AML-193 (cell line): ENCODE measurements at regions not wholly inside any gene's neighbourhood (a gene's known extent, or its start where the extent isn't known, plus 50 kb on each side); places are given as distances from the start of the nearest gene placed in this dataset.
"Not testable (repeated sequence)": the region's sequence is repeated elsewhere in the genome, so short reads cannot be mapped to it uniquely, and the experiment has no call there.

ENCODE experiments used
- DNase-seq, 2 experiments: peaks; one replicate each; lab custom pipeline; 2025; lab: John Stamatoyannopoulos, UW

DNA sequence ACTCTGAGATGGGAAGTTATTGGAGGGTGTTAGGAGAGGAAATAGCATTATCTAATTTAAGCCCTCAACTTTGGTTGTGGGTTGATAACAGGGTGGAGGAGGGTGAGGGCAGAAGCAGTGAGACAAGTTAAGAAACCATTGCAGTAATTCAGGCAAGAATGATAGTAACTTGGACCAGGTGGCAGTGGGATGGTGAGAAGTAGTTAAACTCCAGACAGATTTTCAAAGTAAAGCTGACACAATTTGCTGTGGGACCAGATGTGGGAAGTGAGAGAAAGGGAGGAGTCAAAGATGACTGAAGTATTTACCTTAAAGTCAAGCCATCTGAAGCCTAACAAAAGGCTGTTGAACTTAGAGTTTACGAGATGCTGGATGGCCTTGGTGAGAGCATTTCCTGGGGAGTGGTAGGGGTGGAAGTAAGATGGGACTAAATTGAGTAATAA lies 163.2 kb upstream of the KLF7 start:
- no peak for DNase-seq

DNA sequence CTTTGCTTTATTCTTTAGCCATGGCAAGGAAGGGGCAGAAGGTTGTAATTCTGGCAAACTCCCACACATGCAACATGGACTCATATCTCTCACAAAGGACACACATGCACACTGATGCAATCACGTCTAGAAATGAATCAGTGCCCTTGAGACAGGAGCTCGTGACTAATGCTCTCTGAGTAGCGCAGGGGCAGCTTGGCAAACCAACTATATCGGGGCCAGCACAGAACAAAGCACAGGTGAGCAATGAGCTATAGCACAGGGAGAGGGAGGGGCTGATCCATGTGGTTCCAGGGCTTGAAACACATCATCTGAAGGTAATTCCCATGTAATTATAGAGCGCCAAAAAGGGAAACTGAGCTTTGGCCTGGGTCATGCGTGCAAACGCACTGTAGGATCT lies 165.2 kb upstream of the KLF7 start:
- DNase-seq: no peak

DNA sequence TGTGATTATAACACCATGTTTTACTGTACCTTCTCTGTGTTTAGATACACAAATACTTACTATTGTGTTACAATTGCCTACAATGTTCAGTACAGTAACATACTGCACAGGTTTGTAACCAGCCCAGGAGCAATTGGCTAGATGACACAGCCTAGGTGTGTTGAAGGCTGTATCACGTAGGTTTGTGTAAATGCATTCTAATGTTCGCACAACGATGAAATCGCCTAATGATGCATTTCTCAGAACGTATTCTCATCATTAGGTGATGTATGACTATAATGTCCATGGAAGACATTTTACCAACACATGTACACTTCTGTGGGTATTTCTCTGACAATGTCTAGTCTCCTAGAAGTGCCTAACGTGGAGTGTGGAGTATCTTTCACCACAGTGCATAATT lies 165.9 kb upstream of the KLF7 start:
- DNase-seq: no peak

DNA sequence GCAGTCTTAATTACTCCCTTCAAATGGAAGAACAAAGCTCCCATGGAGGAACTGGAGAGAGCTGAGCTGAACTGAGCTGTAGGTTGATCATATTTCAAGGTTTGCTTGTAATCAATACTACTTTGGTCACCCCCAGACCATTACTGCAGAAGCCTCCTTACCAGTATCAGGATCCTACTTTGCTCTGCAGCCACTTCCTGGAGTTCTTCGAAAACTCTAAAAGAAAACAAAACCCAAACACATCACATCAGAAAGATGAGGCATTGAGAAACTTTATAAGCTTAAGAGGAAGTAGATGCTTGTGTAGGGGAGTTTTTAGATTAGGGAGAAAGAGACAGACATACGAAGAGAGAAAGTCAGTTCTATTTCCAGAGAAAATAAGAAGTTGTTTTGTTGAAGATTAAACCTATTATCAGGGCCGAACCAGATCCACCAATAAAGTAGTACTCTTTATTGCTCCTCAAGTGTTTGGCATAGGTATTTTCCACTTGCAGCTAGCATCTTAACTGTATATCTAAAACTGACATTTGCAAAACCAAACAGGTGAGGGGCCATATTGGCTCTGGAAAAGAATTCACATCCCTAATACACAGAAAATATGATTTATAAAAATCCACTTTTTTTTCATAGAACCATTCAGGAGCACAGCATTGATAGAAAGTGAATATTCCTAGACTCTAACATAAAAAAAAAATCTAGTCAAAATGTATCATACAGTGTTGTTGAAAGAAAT lies 166.9 kb upstream of the KLF7 start:
- DNase-seq: peak; percentile 39 to 62

DNA sequence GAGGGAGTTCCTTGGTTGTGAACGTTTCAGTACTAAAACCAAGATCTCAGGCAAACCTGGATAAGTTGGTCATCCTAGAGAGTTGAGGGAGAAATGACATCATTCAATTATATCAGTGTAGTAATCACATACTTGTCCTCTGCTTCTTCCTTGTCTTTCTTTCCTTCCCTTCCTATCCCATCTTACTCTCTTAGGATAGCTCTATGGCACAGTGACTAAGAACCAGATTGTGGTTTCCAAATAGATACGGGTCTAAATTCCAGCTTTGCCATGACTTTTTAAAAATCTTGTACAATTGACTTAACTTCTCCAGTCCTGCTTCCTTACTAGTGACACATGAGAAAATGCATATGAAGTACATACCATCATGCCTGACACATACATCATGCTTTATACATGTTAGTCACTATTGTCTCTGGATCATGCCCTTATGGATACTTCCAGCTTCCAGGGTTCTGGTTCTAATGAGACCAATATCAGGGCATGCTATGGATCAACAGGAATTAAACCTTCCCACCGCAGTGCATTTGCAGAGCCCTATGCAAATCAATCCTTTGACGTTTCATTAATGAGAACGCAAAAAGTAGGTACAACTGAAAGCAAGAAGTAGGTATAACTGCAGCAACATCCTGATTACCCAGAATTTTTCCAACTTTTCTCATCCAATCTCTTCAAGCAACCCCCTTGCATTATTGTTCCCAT lies 168.0 kb upstream of the KLF7 start:
- no peak for DNase-seq

DNA sequence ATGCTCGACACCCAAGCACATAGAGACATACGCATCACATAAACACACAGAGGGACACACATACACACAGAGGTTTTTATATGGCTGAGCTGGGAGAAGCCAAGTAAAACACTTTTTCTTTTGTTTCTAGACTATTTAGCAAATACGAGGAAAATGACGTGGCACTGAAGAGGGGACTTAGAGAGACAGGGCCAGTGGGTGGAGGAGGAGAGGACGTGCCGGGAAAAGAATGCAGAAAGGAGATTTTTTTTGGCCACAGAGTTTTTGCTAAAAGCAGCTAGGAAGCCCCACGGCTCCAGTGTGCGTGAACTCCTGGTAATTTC lies 168.5 kb upstream of the KLF7 start:
- no peak for DNase-seq

DNA sequence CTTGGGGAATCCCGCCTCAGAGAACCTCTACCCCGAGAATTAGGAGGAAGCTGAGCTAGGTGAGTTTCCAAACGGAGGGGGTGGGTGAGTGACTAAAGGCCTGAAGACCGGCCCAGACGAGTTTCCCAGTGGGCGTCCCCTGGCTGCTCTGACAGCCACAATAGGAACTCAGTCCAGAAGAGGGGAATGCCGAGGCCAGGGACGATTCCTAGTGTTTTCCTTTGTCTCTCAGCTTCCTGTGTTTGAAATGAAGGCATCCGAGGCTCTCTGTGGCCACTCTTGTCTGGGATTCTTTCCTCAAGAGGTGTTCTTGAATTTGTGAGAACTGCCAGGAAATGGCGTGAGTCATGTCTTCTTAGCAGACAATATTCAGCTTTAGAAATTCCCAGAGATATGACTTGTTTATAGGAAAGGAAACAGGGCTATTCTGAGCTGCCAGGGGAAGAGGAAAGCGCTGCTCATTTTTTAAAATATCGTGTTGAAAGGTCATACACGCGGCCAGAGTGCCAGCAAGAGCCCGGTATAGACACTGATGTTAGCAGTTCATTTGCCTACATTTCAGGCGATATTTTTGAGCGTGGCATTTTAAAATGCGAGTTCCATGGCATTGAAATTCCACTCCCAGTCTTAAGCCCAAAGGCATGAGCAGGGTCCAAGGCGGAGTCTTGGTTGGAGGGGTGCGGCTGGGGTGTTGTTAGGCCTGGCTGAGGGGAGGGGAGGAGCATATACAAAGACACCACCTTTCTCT lies 169.1 kb upstream of the KLF7 start:
- DNase-seq: no peak

DNA sequence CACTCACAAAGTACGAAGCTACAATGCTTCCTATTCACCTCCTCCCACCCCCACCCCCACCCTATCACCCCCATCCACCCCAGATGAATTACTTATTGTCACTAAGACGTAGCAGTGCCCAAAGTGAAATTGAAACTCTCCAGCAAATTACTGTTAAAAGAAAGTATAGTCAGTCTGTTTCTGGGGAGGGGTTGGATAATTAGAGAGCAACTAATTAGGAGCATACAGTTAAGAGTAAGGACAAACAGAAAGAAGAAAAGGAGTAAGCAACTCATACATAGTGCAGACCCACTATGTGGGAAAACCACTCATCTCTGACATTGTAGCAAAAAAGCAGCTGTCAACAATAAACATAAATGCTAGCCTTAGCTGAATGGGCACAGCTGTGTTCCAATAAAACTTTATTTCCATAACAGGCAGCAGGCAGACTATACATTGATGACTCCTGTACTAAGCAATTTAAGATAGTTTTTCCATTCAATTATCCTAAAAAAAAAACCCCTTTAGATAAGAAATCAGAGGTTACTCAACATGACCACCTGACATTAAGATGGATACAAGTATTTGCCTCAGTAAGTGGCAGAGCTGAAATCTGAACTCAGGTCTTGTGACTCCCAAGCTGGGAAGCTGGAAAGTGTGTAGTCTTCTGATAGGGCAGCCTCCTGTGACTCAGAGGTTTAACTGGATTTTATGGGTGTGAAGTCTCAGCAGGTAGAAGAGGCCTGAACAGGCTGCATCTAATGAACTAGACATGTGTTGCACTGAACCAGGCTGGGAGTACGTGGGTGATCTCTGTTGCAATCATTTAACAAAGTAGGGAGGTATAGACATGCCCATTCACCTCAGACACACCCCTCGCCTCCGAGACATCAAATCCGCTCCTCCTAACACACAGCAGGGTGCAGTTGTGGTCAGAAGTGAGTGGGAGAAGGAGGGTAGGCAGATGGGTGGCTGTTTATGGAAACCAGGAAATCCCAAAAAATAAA lies 171.8 kb upstream of the KLF7 start:
- no peak for DNase-seq

DNA sequence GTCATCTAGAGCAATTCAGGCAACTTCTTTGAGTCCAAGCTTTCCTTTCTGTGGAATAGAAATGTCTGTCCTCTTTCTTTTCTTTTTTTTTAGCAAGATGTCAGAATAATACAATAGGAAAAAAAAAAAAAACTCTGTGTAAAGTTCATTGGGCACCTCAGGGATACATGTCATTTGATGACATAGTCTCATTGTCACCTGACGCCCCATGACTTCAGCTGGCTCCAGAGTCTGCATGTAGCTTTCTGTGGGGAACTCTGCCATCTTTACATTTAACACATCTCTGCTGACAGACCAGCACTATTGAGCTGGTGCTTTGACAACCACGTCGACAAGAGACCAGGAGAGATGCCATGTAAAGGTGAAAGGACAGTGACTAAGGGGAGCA lies 172.5 kb upstream of the KLF7 start:
- no peak for DNase-seq

DNA sequence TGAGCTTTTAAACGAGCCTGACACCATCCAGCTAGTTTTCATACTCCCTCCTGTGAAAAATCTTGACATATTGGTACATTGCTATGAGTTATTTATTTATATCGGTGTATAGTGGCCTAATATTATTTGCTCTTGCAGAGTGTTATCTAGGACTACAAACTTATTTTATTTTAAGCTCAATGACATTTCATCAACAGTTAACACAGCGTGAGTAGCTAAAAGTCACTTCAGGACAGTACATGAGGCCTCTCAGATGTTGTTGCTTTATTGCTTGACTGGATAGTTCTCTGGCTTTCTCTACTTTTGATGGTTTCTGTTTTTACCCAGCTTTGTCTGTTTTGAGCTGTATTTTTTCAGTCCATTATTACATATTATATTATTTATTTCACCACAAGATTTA lies 172.9 kb upstream of the KLF7 start:
- no peak for DNase-seq

DNA sequence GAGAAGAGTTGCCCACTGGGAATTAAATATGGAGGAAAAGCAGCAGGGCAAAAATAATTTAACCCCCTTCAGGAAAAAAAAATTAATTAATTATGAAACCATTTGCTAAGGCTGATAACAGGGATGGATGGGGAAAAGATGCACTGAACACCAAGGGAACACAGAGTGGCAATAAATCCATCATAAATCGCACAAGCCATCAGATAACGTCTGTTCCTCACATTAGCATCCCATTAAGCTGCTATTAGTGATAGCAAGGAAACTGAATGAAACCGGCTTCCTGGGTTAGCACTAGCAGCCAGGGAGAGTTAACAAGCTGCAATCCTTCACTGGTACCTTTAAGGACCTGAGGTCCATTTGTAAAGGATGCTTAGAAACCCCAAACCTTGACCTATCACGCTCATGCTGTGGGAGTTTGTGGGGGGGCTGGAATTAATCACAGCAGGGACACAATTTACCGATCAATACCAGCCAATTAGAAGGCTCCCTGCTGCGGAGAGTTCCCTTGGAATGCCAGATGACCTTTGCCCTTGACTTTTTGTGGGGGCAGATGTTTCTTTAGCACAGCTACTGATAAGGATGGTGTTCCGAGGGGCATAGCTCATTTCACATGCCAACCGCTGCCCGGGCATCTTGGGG lies 175.5 kb upstream of the KLF7 start:
- DNase-seq: no peak

DNA sequence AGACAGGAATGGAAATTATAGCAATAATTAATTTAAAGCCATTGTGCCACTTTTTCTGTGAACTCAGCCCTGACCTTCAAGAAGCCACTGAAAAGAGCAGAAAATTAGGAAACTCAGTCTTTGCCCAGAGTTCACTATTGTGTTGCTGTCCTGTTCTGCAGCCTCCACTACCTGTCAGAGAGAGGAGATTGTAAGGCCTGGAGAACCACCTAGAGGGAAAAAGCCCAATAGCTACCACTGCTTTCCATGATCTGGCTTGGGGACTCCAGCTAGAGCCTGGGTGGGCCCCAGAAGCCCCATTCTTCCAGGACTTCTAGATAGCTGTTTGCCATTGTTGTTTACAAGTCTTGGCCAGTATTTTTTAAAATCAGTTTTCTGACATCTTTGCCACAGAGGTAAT lies 176.1 kb upstream of the KLF7 start:
- DNase-seq: no peak

DNA sequence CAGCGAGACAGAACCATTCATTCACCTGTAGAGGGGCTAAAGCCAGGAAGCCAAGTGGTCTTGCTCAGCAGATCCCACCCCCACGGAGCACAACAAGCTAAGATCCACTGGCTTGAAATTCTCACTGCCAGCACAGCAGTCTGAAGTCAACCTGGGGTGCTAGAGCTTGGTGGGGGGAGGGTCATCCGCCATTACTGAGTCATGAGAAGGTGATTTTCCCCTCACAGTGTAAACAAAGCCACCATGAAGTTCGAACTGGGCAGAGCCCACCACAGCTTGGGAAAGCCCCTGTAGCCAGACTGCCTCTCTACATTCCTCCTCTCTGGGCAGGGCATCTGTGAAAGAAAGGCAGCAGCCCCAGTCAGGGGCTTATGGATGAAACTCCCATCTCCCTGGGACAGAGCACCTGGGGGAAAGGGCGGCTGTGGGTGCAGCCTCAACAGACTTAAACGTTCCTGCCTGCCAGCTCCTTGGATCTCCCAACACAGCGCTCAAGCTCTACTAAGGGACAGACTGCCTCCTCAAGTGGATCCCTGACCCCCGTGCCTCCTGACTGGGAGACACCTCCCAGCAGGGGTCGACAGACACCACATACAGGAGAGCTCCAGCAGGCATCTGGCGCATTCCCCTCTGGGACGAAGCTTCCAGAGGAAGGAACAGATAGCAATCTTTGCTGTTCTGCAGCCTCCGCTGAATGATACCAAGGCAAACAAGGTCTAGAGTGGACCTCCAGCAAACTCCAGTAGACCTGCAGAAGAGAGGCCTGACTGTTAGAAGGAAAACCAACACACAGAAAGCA lies 179.0 kb upstream of the KLF7 start:
- not testable (repeated sequence) for DNase-seq

DNA sequence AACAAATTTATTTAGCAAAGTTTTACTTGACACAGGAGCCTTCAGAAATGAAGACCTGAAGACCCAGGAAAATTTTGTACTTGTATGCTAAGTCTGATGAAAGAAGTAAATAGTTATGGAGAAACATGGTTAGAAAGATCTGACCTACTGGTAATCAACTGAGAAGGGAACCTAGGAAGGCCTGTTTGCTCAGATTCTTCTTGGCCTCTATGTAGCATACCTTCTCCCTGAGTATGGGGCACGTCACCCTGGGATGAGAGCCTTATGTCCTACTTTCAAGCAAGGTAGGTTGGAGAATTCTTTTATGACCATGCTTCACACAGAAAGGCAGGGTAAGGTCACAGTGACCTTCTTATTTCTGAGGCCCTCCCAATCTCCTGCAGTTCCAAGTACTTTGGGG lies 178.6 kb upstream of the CREB1 start:
- no peak for DNase-seq

DNA sequence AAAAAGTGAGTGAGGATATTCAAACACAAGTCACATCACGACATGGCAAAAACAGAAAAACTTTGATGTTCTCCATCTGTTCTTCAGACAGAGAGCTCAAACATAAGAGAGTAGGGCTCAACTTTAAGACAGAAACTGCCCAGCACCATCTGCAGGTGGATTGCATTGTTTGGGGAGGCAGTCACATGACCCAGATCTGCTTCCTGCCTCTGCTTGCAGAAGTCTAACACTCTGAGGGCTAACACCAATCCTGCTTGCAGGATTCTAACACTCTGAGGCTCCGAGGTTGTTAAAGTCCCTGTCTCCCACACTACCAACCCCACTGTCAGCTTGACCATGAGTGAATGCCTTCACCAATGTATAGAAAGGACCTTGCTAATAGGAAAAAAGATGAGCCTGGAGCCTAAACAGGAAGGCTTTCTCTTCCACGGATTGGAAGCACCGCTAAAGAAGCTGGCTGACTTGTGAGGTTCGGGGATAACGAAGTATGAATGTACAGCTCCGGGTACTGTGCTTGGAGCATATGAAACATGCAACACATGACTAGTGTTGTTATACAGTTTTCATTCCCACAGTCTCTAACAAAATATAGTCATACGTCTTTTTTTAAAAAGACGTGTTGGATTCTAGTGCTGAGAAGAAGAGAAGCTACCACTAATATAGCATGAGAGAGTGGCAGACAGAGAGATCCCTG lies 176.6 kb upstream of the CREB1 start:
- DNase-seq: peak; percentile 19 to 31

DNA sequence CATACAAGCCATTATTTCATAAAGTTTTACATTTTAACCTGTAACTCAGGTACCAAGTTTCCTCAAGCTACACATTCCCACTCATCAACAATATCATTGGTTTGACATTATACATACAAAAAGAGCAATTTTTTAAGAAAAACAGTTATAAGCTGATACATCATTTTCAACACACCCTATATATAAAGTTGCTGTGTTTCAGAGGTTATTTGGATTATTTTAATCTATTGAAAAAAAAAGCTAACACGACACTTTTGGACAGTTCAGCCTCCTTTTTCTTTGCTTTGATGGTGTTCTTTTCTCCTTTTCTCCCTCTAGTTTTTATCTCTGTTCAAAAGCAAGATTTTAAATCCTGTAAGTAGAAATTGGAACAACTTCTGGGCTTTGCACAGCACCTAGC lies 175.9 kb upstream of the CREB1 start:
- no peak for DNase-seq

DNA sequence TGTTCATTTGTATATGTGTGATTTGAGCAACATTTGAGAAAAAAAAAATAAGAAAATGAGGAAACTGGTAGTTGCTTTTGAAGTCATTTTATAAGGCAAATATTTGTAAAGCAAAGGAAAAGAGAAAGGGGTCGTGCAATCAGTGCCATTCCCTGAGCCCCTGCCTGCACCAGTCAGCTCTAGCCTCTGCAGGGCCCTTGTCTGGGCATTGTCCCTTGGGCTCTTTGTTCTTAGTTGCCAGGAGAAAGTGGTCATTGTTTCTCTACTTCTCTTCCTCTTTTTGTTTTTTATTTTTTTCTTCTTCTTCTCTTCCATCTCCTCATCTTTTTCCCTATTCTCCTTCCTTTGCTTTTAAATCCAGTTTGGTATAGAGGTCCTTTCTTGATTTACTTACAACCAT lies 175.3 kb upstream of the CREB1 start:
- DNase-seq: no peak

DNA sequence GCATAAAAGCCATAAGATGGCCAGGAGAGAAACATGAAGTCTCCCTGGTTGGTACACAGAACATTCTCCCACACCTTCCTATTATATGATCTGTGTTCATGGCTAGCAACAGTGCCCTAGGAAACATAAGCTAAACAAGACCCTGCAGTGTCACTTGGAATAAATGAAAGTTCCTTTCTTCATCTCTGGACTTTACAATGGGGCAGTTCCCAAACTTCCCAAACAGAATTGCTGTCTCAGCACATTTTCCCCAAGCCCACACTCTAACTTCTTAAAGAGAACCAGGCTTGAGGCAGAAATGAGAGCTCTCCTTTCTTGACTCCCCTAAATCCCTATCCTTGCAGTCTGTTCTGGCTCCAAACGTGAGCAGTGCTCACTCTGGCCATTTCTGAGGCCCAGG lies 173.2 kb upstream of the CREB1 start:
- no peak for DNase-seq

DNA sequence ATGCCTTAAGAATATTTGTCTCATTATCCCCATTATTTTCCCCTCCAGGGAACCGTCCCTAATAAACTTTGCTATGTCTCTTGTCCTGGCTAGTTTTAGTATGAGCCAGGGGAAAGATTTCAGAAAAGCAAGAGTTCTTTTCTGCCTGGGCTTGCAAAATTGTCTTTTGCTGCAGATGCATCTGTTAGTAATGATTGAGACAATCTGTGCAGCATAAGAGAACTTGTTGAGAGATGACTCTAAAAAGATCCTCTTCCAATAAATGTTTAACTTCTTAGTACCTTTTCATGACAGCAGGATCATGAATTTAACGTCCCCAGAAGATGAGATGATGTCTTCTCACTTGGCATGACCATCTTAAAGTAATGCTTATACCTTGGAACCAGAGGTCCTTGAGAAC lies 172.5 kb upstream of the CREB1 start:
- DNase-seq: no peak

DNA sequence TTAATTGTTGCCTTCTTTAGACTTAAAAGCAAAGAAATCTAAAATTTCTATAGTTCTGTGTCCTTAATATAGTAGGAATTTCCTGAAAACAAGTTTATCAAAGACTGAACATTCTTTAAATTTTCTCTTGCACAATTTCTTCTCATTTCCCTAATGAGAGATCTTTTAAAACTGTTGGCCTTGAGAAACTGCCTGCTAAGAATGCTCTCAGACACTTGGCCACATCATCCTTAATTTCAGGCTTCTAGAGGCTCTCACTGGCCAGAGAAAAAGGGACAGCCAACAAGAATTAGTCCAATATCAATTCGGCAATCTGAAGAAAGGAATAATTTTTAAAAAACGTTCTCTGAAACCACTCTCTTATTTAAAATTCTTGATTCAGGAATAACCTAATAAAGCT lies 167.0 kb upstream of the CREB1 start:
- DNase-seq: no peak
